ENCODE measurements at regions not wholly inside any gene's neighbourhood (a gene's known extent, or its start where the extent isn't known, plus 50 kb on each side); places are given as distances from the start of the nearest gene placed in this dataset.

DNA sequence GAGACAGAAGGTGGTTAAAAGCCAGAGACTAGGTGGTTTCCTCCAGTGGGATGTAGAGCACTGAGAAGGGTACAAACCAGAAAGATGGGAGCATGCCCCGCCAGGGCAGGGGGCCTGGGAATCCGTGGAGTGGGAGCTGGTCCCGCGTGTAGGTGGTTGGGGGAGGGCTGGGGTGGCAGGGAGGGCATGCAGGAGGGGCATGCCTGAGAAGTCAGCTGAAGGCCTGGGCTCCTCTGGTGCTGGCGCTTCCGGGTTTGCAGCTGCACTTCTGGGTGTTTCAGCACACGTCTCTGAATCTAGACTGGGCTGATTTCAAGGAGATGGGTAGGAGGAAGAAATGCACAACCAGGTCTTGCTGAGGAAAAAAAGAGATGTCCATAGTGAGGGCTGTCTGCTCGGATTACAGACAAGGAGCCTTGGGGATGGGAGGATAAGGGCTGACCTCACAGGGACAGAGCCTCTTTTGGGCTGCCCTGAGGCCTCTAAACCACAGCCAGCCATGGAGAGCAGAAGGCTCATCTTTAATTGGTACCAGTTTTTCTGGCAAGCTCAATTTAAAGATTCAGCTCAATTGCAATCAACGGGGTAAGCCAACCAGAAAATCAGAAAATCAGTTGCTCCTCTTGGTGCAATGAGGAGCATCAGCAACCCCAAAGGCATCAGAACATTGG is 151.9 kb downstream of the FAM43A start:
- no peak for TF ChIP-seq CTCF (conservative IDR thresholded peaks at IDR 0.05; ENCODE audit: low read depth in 2 of 2)
- TF ChIP-seq EZH2 (IDR thresholded peaks at IDR 0.05; ENCODE audit: low read depth, unreplicated experiment) = no peak
- TF ChIP-seq JUNB (IDR thresholded peaks at IDR 0.05; ENCODE audit: unreplicated experiment) = no peak
- TF ChIP-seq, protein P1, sequence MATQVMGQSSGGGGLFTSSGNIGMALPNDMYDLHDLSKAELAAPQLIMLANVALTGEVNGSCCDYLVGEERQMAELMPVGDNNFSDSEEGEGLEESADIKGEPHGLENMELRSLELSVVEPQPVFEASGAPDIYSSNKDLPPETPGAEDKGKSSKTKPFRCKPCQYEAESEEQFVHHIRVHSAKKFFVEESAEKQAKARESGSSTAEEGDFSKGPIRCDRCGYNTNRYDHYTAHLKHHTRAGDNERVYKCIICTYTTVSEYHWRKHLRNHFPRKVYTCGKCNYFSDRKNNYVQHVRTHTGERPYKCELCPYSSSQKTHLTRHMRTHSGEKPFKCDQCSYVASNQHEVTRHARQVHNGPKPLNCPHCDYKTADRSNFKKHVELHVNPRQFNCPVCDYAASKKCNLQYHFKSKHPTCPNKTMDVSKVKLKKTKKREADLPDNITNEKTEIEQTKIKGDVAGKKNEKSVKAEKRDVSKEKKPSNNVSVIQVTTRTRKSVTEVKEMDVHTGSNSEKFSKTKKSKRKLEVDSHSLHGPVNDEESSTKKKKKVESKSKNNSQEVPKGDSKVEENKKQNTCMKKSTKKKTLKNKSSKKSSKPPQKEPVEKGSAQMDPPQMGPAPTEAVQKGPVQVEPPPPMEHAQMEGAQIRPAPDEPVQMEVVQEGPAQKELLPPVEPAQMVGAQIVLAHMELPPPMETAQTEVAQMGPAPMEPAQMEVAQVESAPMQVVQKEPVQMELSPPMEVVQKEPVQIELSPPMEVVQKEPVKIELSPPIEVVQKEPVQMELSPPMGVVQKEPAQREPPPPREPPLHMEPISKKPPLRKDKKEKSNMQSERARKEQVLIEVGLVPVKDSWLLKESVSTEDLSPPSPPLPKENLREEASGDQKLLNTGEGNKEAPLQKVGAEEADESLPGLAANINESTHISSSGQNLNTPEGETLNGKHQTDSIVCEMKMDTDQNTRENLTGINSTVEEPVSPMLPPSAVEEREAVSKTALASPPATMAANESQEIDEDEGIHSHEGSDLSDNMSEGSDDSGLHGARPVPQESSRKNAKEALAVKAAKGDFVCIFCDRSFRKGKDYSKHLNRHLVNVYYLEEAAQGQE (IDR thresholded peaks at IDR 0.05; ENCODE audit: unreplicated experiment) = no peak
- no peak for TF ChIP-seq POLR2AphosphoS5 (IDR thresholded peaks at IDR 0.05; ENCODE audit: low read depth)
- no peak for TF ChIP-seq ZNF114 (CRISPR knock-in tag; IDR thresholded peaks at IDR 0.05)

Measured in GM23338 (cell line).